GM20000 (cell line): ENCODE measurements at regions not wholly inside any gene's neighbourhood (a gene's known extent, or its start where the extent isn't known, plus 50 kb on each side); places are given as distances from the start of the nearest gene placed in this dataset.
"Not testable (repeated sequence)": the region's sequence is repeated elsewhere in the genome, so short reads cannot be mapped to it uniquely, and the experiment has no call there.

Experiments used
- DNase-seq: peaks from one replicate; pipeline ENCODE4 v3.0.0; 2012; ENCODE audit warnings: low spot score
- CTCF ChIP-seq: IDR thresholded peaks from 2 replicates; pipeline ENCODE4 v1.5.1; 2012; ENCODE audit warnings: mild to moderate bottlenecking, control low read depth; ENCODE audit errors: extremely low read depth, missing control alignments

- DNase-seq, result no peak
- no peak for TF ChIP-seq CTCF
Measured at GRCh38 chr4:66568001-66568400, 897.7 kb upstream of the EPHA5 start.

GRCh38 chr4:66567551-66567950 lies 897.3 kb upstream of the EPHA5 start:
- no peak for DNase-seq
- no peak for TF ChIP-seq CTCF

GRCh38 chr4:66565801-66566200 lies 895.5 kb upstream of the EPHA5 start:
- no peak for DNase-seq
- no peak for TF ChIP-seq CTCF

- no peak for DNase-seq
- TF ChIP-seq CTCF, result no peak
Measured at GRCh38 chr4:66564901-66565651, 894.8 kb upstream of the EPHA5 start.

- DNase-seq, result no peak
- no peak for TF ChIP-seq CTCF
Measured at GRCh38 chr4:66562276-66562806, 892.1 kb upstream of the EPHA5 start.

- DNase-seq, result not testable (repeated sequence)
Measured at GRCh38 chr4:66561465-66562053, 891.3 kb upstream of the EPHA5 start.

- no peak for TF ChIP-seq CTCF
- DNase-seq, result no peak
Measured at GRCh38 chr4:66558651-66559050, 888.4 kb upstream of the EPHA5 start.

- TF ChIP-seq CTCF, result no peak
- no peak for DNase-seq
Measured at GRCh38 chr4:66556651-66557278, 886.5 kb upstream of the EPHA5 start.
